HCT116 (cell line): ENCODE measurements at regions not wholly inside any gene's neighbourhood (a gene's known extent, or its start where the extent isn't known, plus 50 kb on each side); places are given as distances from the start of the nearest gene placed in this dataset.

Experiments
- ATAC-seq: fragments of 200-7000 bp; cut with Tn5 transposase; 2 replicates; pipeline ENCODE4 v1.9.1; 2020; ENCODE audit warnings: mild to moderate bottlenecking, moderate library complexity
- BruUV-seq: library from RNA; stranded (reverse); fragments of 400-500 nt; replicated peaks from 2 replicates; lab custom pipeline; 2021; lab: Mats Ljungman, UMichigan
- CTCF ChIA-PET: fragments of 300-600 bp; sonication (Branson Sonifier 250); formaldehyde crosslinking; loops from one replicate; lab custom pipeline; 2021; ENCODE audit warnings: antibody characterized with exemption; lab: Charles Lee
- POLR2A ChIA-PET: fragments of 300-600, 350-600 bp; sonication (Branson Sonifier 250); formaldehyde crosslinking; loops from one replicate; lab custom pipeline; 2021; ENCODE audit warnings: antibody characterized with exemption; lab: Charles Lee
- RAD21 ChIA-PET, 2 experiments: fragments of 300-600 bp; sonication (Branson Sonifier 250); formaldehyde crosslinking; loops; one replicate each; lab custom pipeline; 2023; ENCODE audit warnings: low total read pairs in 2 of 2; ENCODE audit not compliant: uncharacterized antibody in 2 of 2, unreplicated experiment in 2 of 2, low non-redundant PET in 1 of 2; lab: Charles Lee
- DNase-seq: peaks from one replicate; pipeline ENCODE4 v3.0.0-alpha.2; 2010; ENCODE audit warnings: low read depth, low spot score
- H2AFZ ChIP-seq: fragments of 200-600 bp; shearing (Covaris generic), sonication (generic); 2 replicates; pipeline ENCODE4 v1.6.1; 2017; ENCODE audit warnings: low read depth, mixed run types, mixed read lengths, antibody characterized with exemption, low read length; ENCODE audit not compliant: poor library complexity, severe bottlenecking
- H3K27ac ChIP-seq: 2 replicates; pipeline ENCODE4 v1.5.1; 2012; ENCODE audit warnings: low read depth, low read length
- H3K27me3 ChIP-seq: fragments of 200-600 bp; sonication (generic); 2 replicates; pipeline ENCODE4 v1.6.1; 2016; ENCODE audit warnings: mixed run types, low read length, mixed read lengths; ENCODE audit not compliant: insufficient read depth
- H3K36me3 ChIP-seq, 2 experiments: fragments of 200-500 bp in 1 of 2; fragments of 200-600 bp in 1 of 2; sonication (Bioruptor generic) in 1 of 2; sonication (generic) in 1 of 2; 2 replicates each; pipeline versions ENCODE4 v1.5.1 to v1.6.1; 2014 to 2016; ENCODE audit warnings: low read length in 2 of 2, inconsistent platforms in 1 of 2, mixed read lengths in 1 of 2, mixed run types in 1 of 2; ENCODE audit not compliant: insufficient read depth in 2 of 2, control insufficient read depth in 1 of 2
- H3K4me1 ChIP-seq, 2 experiments: fragments of 200-600 bp in 1 of 2; sonication (generic) in 1 of 2; 2 replicates each; pipeline versions ENCODE4 v1.5.1 to v1.6.1; 2012 to 2017; ENCODE audit warnings: low read length in 2 of 2, inconsistent platforms in 1 of 2, mild to moderate bottlenecking in 1 of 2, mixed read lengths in 1 of 2, mixed run types in 1 of 2, moderate library complexity in 1 of 2; ENCODE audit not compliant: insufficient read depth in 2 of 2, control insufficient read depth in 1 of 2
- H3K4me2 ChIP-seq: fragments of 200-600 bp; sonication (generic); 2 replicates; pipeline ENCODE4 v1.6.1; 2017; ENCODE audit warnings: mixed run types, low read length, mixed read lengths
- H3K4me3 ChIP-seq, 2 experiments: fragments of 200-600 bp in 1 of 2; sonication (generic) in 1 of 2; replicated peaks in 1 of 2; 2 replicates each; pipeline ENCODE4 v1.5.1; 2011 to 2016; ENCODE audit warnings: low read length in 2 of 2, control low read depth in 1 of 2, low read depth in 1 of 2, mild to moderate bottlenecking in 1 of 2, mixed read lengths in 1 of 2, mixed run types in 1 of 2
- H3K79me2 ChIP-seq: fragments of 200-600 bp; sonication (generic); 2 replicates; pipeline ENCODE4 v1.6.1; 2017; ENCODE audit warnings: mild to moderate bottlenecking, mixed run types, low read length, moderate library complexity, mixed read lengths; ENCODE audit not compliant: insufficient read depth
- H3K9ac ChIP-seq: fragments of 200-600 bp; sonication (generic); 2 replicates; pipeline ENCODE4 v1.6.1; 2016; ENCODE audit warnings: low read length, mixed read lengths
- H3K9me2 ChIP-seq: fragments of 200-600 bp; sonication (generic), shearing (Covaris generic); 2 replicates; pipeline ENCODE4 v1.6.1; 2017; ENCODE audit warnings: mixed run types, mild to moderate bottlenecking, moderate library complexity; ENCODE audit not compliant: insufficient read depth
- H3K9me3 ChIP-seq, 2 experiments: fragments of 200-500 bp in 1 of 2; fragments of 200-600 bp in 1 of 2; sonication (Bioruptor generic) in 1 of 2; sonication (generic) in 1 of 2; 2 replicates each; pipeline ENCODE4 v1.6.1; 2014 to 2017; ENCODE audit warnings: low read length in 2 of 2, mixed read lengths in 2 of 2, inconsistent platforms in 1 of 2, low read depth in 1 of 2, mild to moderate bottlenecking in 1 of 2, mixed run types in 1 of 2, moderate library complexity in 1 of 2; ENCODE audit not compliant: control insufficient read depth in 1 of 2, insufficient read depth in 1 of 2
- H4K20me1 ChIP-seq: fragments of 200-600 bp; sonication (generic), shearing (Covaris generic); 2 replicates; pipeline ENCODE4 v1.6.1; 2017; ENCODE audit warnings: mixed run types, mild to moderate bottlenecking, moderate library complexity; ENCODE audit not compliant: insufficient read depth
- CBX3 ChIP-seq: IDR thresholded peaks from 2 replicates; pipeline ENCODE4 v1.6.1; 2012; ENCODE audit warnings: low read depth
- CTCF ChIP-seq, 3 experiments: fragments of 200-600 bp in 1 of 3; sonication (generic) in 1 of 3; IDR thresholded peaks in 2 of 3; conservative IDR thresholded peaks in 1 of 3; 2 replicates each; pipeline ENCODE4 v1.5.1; 2012 to 2017; ENCODE audit warnings: low read depth in 2 of 3, low read length in 2 of 3, antibody characterized with exemption in 1 of 3, borderline replicate concordance in 1 of 3, control low read depth in 1 of 3, mild to moderate bottlenecking in 1 of 3, mixed read lengths in 1 of 3, mixed run types in 1 of 3, moderate library complexity in 1 of 3; ENCODE audit not compliant: insufficient read depth in 1 of 3
- POLR2AphosphoS5 ChIP-seq: IDR thresholded peaks from 2 replicates; pipeline ENCODE4 v1.6.1; 2011; ENCODE audit warnings: mild to moderate bottlenecking, low read depth, low read length, moderate library complexity
- REST ChIP-seq: IDR thresholded peaks from 2 replicates; pipeline ENCODE4 v1.6.1; 2012; ENCODE audit warnings: low read depth
- SP1 ChIP-seq: IDR thresholded peaks from 2 replicates; pipeline ENCODE4 v1.6.1; 2012; ENCODE audit warnings: low read depth
- YY1 ChIP-seq: IDR thresholded peaks from 2 replicates; pipeline ENCODE4 v1.6.1; 2011; ENCODE audit warnings: low read length, low read depth, moderate library complexity, mild to moderate bottlenecking; ENCODE audit not compliant: insufficient replicate concordance; ENCODE audit errors: extremely low read depth
- ZFX ChIP-seq: fragments of 450-650 bp; IDR thresholded peaks from 2 replicates; pipeline ENCODE4 v1.6.1; 2017
- intact Hi-C: fragments of 100-400 bp; cut with micrococcal nuclease; formaldehyde crosslinking; loops from 2 replicates; pipeline ENCODE4 v1.10.0; 2022

- H3K36me3 ChIP-seq: no peaks in the 10 kb centered on the region
- H3K9me3 ChIP-seq: no peaks in the 10 kb centered on the region
- H3K4me3 ChIP-seq: no peak overlapping the region
- intact Hi-C loops: no loop called here
- no peaks in the 10 kb centered on the region for H3K9me2 ChIP-seq
- ChIA-PET RAD21 (no interaction called here), CTCF (no interaction called here), POLR2A (no interaction called here)
- no peak overlapping the region for H2AFZ ChIP-seq
- H3K27me3 ChIP-seq: no peaks in the 10 kb centered on the region
- ATAC-seq (no peak), DNase-seq (no peak)
- no peaks in the 10 kb centered on the region for H4K20me1 ChIP-seq
- TF ChIP-seq REST: no peak
- no peak for TF ChIP-seq YY1
- no peak for TF ChIP-seq CTCF (IDR thresholded peaks at IDR 0.05 in 2 of 3, conservative IDR thresholded peaks at IDR 0.05 in 1 of 3; ENCODE audit: borderline replicate concordance in 1 of 3, insufficient read depth in 1 of 3, low read depth in 2 of 3, low read length in 2 of 3)
- TF ChIP-seq POLR2AphosphoS5: no peak
- no peak for TF ChIP-seq CBX3
- no peak for TF ChIP-seq SP1
- TF ChIP-seq ZFX: no peak
- no peak overlapping the region for H3K9ac ChIP-seq
- no peak overlapping the region for H3K4me2 ChIP-seq
- BruUV-seq: no TSS peak
- H3K79me2 ChIP-seq: no peaks in the 10 kb centered on the region
- H3K27ac ChIP-seq: no peak overlapping the region
- no peaks in the 10 kb centered on the region for H3K4me1 ChIP-seq
These were observed 94.2 kb upstream of the PPP2R3A start for GRCh38 chr3:135871311-135871710.
